GM12875 (cell line): ENCODE measurements at regions not wholly inside any gene's neighbourhood (a gene's known extent, or its start where the extent isn't known, plus 50 kb on each side); places are given as distances from the start of the nearest gene placed in this dataset.

Experiments
- H3K4me3 ChIP-seq: one replicate; pipeline ENCODE4 v1.5.1; 2011; ENCODE audit warnings: low read depth, low read length, control low read depth
- CTCF ChIP-seq: IDR thresholded peaks from 2 replicates; pipeline ENCODE4 v1.5.1; 2011; ENCODE audit warnings: low read depth, mild to moderate bottlenecking, control low read depth, inconsistent platforms, low read length, moderate library complexity, borderline replicate concordance; ENCODE audit not compliant: insufficient read depth

GRCh38 chr3:22523925-22524324 lies 679.2 kb upstream of the UBE2E2 start:
- TF ChIP-seq CTCF = no peak
- no peak overlapping the region for H3K4me3 ChIP-seq

GRCh38 chr3:22526266-22526837 lies 676.8 kb upstream of the UBE2E2 start:
- TF ChIP-seq CTCF = no peak
- H3K4me3 ChIP-seq = no peak overlapping the region

GRCh38 chr3:22536541-22536940 lies 666.6 kb upstream of the UBE2E2 start:
- no peak overlapping the region for H3K4me3 ChIP-seq

GRCh38 chr3:22537560-22537959 lies 665.6 kb upstream of the UBE2E2 start:
- no peak for TF ChIP-seq CTCF
- no peak overlapping the region for H3K4me3 ChIP-seq

More at GRCh38 chr3:22536541-22536940, 666.6 kb upstream of the UBE2E2 start:
- no peak for TF ChIP-seq CTCF

- no peak for TF ChIP-seq CTCF
Observed at GRCh38 chr3:22542311-22542710, 660.8 kb upstream of the UBE2E2 start.

GRCh38 chr3:22555753-22556435 lies 647.2 kb upstream of the UBE2E2 start:
- no peak overlapping the region for H3K4me3 ChIP-seq
- no peak for TF ChIP-seq CTCF

More at GRCh38 chr3:22542311-22542710, 660.8 kb upstream of the UBE2E2 start:
- H3K4me3 ChIP-seq = no peak overlapping the region

GRCh38 chr3:22565393-22565792 lies 637.7 kb upstream of the UBE2E2 start:
- no peak for TF ChIP-seq CTCF
- no peak overlapping the region for H3K4me3 ChIP-seq
